IPS-18a (cell line): ENCODE measurements at regions not wholly inside any gene's neighbourhood (a gene's known extent, or its start where the extent isn't known, plus 50 kb on each side); places are given as distances from the start of the nearest gene placed in this dataset.
"Not testable (repeated sequence)": the region's sequence is repeated elsewhere in the genome, so short reads cannot be mapped to it uniquely, and the experiment has no call there.

ENCODE experiments used
- H3K27ac ChIP-seq: one replicate; pipeline ENCODE4 v1.5.1; 2013; ENCODE audit warnings: low read length
- H3K27me3 ChIP-seq: one replicate; pipeline ENCODE4 v1.6.1; 2013; ENCODE audit warnings: mild to moderate bottlenecking, low read length; ENCODE audit not compliant: control insufficient read depth, insufficient read depth
- H3K36me3 ChIP-seq: one replicate; pipeline ENCODE4 v1.6.1; 2013; ENCODE audit warnings: low read depth, low read length; ENCODE audit not compliant: control insufficient read depth
- H3K4me1 ChIP-seq: one replicate; pipeline ENCODE4 v1.6.1; 2013; ENCODE audit warnings: low read depth, low read length; ENCODE audit not compliant: control insufficient read depth
- H3K4me3 ChIP-seq: one replicate; pipeline ENCODE4 v1.5.1; 2013; ENCODE audit warnings: low read length
- H3K9ac ChIP-seq: one replicate; pipeline ENCODE4 v1.6.1; 2013; ENCODE audit warnings: mild to moderate bottlenecking, low read length, moderate library complexity
- H3K9me3 ChIP-seq: one replicate; pipeline ENCODE4 v1.6.1; 2013; ENCODE audit warnings: low read depth, low read length; ENCODE audit not compliant: control insufficient read depth

DNA sequence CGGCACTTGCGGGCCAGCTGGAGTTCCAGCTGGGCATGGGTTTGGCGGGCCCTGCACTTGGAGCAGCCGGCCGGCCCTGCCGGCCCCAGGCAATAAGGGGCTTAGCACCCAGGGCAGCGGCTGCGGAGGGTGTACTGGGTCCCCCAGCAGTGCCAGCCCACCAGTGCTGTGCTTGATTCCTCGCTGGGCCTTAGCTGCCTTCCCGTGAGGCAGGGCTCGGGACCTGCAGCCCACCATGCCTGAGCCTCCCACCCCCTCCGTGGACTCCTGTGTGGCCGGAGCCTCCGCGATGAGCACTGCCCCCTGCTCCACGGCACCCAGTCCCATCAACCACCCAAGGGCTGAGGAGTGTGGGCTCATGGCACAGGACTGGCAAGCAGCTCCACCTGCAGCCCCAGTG lies 118.1 kb upstream of the RIOK2 start:
- not testable (repeated sequence) for H3K27ac ChIP-seq, H3K9ac ChIP-seq, H3K27me3 ChIP-seq, H3K9me3 ChIP-seq, H3K4me3 ChIP-seq, H3K4me1 ChIP-seq, H3K36me3 ChIP-seq

DNA sequence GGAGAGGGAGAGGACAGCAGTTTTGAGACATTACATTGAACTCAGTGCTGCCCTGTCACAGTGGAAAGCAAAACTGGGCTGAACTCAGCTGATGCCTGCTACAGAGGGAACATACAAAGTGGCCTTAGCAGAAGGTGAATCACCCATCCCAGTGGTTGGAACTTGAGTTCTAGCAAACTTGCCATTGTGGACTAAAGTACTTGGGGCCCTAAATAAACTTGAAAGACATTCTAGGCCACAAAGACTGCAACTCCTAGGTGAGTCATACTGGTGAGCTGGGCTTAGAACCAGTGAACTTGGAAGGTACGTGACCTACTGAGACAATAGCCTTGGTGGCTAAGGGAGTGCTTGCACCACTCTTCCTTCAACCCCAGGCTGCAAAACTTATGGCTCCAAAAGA lies 155.7 kb upstream of the RIOK2 start:
- no peak overlapping the region for H3K4me3 ChIP-seq
- H3K36me3 ChIP-seq = no peaks in the 10 kb centered on the region
- H3K4me1 ChIP-seq = no peaks in the 10 kb centered on the region
- no peaks in the 10 kb centered on the region for H3K27me3 ChIP-seq
- H3K9ac ChIP-seq = no peak overlapping the region
- peaks cover 3% of the 10 kb centered on the region for H3K9me3 ChIP-seq
- H3K27ac ChIP-seq = no peak overlapping the region

DNA sequence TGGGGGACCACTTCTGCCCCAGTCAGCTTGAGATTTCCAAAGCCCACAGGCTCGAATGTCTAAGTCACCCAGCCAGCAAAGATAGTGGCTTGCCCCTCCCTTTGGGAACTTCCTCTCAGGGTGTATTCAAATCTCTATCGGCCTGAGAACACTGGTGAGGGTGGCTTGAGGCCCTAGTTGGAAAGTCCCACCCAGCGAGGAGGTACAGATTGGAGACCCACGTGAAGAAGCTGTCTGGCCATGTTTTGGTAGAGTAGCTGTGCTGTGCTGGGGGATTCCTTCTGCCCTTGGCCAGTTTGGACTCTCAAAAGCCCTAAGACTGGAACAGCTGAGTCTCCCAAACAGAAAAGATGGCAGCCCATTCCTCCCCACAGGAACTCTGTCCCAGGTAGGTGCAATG lies 172.7 kb upstream of the RIOK2 start:
- Histone ChIP-seq H3K4me3 (no peak overlapping the region), H3K9me3 (peaks cover 6% of the 10 kb centered on the region), H3K4me1 (no peaks in the 10 kb centered on the region), H3K27me3 (no peaks in the 10 kb centered on the region), H3K9ac (no peak overlapping the region), H3K36me3 (no peaks in the 10 kb centered on the region), H3K27ac (no peak overlapping the region)

DNA sequence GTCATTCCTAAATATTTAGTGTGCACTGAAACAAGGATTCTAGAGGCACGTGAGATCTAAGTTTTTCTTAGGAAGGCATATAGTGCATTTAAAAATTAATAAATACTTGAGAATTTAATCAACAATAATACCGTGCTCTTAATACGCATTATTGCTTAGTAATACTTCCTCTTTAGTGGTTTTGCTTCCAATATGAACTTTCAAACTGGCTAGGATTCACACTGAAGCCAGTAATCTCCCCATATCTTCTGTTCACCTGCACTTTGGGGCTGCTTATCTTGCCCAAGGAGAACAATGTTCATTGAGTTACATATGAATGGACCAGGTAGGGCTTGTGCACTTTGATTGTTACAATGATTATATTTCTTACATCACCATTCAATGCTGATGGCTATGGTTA lies 180.5 kb upstream of the RIOK2 start:
- no peaks in the 10 kb centered on the region for H3K36me3 ChIP-seq
- H3K4me1 ChIP-seq = peaks cover 4% of the 10 kb centered on the region
- H3K9ac ChIP-seq = no peak overlapping the region

DNA sequence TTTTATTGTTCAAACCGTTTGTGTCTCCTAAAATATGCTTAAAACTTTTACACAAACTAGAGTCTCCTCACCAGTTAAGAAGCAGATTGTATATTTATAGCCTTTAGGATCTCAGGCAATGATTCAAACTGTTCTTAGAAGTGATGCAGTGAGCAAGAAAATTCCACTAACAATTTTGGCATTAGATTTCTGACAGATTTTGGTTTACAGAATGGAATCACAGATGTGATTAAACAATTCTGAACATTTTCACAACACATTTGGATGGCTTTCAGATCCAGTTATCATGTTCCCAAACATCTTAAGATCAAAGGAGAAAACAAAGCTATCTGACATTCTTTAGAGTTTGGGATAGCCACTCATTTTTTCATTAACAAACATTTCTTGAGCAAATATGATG lies 181.7 kb upstream of the RIOK2 start:
- Histone ChIP-seq H3K9me3 (no peaks in the 10 kb centered on the region), H3K4me1 (peaks cover 4% of the 10 kb centered on the region), H3K4me3 (no peak overlapping the region), H3K27me3 (no peaks in the 10 kb centered on the region), H3K27ac (no peak overlapping the region), H3K36me3 (no peaks in the 10 kb centered on the region), H3K9ac (no peak overlapping the region)

More for the DNA sequence above, 180.5 kb upstream of the RIOK2 start:
- no peaks in the 10 kb centered on the region for H3K27me3 ChIP-seq
- no peak overlapping the region for H3K27ac ChIP-seq
- no peaks in the 10 kb centered on the region for H3K9me3 ChIP-seq
- no peak overlapping the region for H3K4me3 ChIP-seq

DNA sequence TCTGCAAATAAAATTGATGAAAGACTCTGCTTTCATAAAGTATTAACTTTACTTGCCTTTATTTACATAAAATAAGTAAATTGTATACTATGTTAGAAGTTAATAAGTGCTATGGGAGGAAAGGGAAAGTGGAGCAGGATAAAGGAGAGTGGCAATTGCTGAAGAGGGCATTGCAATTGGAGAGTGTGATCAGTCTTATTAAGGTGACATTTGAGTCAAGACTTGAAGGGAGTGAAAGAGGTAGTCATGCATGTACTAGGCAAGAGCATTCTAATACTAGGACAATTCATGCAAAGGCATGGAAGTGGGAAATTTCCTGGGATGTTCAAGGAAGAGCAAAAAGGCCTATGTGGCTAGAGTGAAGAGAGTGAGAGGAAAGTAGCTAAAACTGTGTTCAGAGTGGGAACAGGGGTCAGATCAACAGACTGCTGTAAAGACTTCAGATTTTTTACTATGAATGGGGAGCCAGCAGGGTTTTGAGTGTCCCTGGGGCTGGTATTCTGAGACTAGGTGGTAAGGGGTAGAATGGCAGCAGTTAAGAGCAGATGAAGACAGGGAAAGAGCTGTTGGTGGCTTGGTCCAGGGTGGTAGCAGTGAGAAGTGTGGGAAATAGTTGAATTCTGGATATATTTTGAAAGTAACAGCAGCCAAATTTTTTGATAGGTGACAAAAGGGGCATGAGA lies 182.3 kb upstream of the RIOK2 start:
- Histone ChIP-seq H3K9me3 (no peaks in the 10 kb centered on the region), H3K36me3 (no peaks in the 10 kb centered on the region), H3K27ac (no peak overlapping the region)

DNA sequence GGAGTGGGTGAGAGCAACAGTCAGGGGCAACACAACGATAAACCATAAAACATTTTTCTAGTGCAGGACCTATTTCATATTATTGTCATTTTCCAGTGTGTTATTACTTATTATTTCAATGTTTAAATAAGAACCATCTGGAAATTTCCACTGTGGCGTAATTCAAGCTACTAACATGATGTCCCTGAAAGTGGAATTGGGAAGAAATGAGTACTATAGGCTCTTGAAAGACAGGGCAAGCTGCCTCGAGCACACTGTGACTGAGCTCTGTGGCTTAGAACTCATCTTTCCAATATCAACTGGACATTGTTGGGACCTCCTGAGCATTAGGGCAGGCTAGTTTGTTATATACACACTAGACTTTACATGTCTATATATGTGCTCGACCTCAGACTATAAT lies 182.9 kb upstream of the RIOK2 start:
- Histone ChIP-seq H3K9ac (no peak overlapping the region), H3K27ac (no peak overlapping the region), H3K9me3 (no peaks in the 10 kb centered on the region), H3K36me3 (no peaks in the 10 kb centered on the region), H3K4me3 (no peak overlapping the region), H3K27me3 (no peaks in the 10 kb centered on the region), H3K4me1 (peaks cover 4% of the 10 kb centered on the region)

More for the DNA sequence above, 182.3 kb upstream of the RIOK2 start:
- Histone ChIP-seq H3K4me1 (peaks cover 4% of the 10 kb centered on the region), H3K9ac (no peak overlapping the region), H3K27me3 (no peaks in the 10 kb centered on the region), H3K4me3 (no peak overlapping the region)

DNA sequence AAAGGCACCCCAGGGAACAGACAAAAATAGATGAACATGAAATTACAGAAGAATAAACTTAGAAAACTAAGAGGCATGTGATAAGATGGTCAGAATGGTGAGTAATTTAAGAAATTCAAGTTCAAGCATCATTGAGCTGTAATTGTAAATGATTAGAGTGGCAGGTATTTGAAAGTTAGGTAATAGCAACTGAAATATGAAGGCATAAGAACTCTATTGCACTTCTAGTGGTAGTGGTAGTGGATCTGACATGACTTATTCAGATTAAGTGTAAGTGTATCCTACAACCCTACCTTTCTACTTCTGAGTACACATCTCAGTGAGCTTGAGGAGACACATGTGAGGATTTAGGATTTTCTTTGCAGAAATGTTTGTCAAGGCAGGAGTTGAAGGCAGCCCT lies 192.9 kb upstream of the RIOK2 start:
- no peaks in the 10 kb centered on the region for H3K36me3 ChIP-seq
- H3K9me3 ChIP-seq = no peaks in the 10 kb centered on the region
- H3K9ac ChIP-seq = no peak overlapping the region
- H3K27ac ChIP-seq = no peak overlapping the region
- H3K27me3 ChIP-seq = no peaks in the 10 kb centered on the region
- H3K4me1 ChIP-seq = no peaks in the 10 kb centered on the region
- no peak overlapping the region for H3K4me3 ChIP-seq

DNA sequence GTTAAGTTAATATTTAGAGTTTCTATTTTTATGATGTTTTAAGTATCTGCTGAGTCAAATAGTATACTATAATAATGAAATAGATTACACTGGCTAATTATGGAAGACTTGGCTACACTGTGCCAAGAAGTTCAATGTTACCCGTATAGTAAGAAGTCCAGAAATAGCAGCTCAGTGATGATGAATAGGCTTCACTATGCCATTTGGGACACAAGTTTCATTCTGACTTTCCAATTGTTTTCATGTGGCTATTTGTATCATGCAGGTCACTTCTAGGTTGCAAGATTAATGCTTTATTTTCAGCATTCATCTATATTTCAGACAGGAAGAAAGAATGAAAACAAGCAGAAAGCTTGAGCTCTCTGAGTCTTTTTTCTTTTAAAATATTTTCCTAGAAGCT lies 194.5 kb upstream of the RIOK2 start:
- no peak overlapping the region for H3K27ac ChIP-seq
- H3K9me3 ChIP-seq = no peaks in the 10 kb centered on the region
- H3K4me3 ChIP-seq = no peak overlapping the region
- no peaks in the 10 kb centered on the region for H3K27me3 ChIP-seq
- no peaks in the 10 kb centered on the region for H3K4me1 ChIP-seq
- H3K9ac ChIP-seq = no peak overlapping the region
- no peaks in the 10 kb centered on the region for H3K36me3 ChIP-seq

DNA sequence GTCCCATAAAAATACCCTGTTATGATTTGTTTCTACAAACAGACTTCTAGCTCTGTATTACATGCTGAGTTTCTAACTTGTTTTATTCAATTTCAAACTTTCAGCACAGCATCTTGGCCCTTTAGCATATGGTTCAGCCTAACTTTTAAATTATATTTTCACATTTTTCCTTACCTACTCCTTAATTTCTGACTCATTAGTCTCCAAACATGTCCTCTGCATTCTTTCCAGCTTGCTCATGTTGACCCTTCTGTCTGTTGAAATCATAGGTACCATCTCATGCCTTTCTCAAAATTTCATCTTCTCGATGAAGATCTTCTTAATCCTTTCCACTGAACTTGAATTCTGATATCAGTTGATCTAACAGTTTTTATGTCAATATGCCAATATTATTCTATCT lies 200.9 kb upstream of the RIOK2 start:
- Histone ChIP-seq H3K4me1 (no peaks in the 10 kb centered on the region), H3K9me3 (no peaks in the 10 kb centered on the region), H3K9ac (no peak overlapping the region), H3K36me3 (no peaks in the 10 kb centered on the region), H3K27me3 (no peaks in the 10 kb centered on the region), H3K27ac (no peak overlapping the region), H3K4me3 (no peak overlapping the region)

DNA sequence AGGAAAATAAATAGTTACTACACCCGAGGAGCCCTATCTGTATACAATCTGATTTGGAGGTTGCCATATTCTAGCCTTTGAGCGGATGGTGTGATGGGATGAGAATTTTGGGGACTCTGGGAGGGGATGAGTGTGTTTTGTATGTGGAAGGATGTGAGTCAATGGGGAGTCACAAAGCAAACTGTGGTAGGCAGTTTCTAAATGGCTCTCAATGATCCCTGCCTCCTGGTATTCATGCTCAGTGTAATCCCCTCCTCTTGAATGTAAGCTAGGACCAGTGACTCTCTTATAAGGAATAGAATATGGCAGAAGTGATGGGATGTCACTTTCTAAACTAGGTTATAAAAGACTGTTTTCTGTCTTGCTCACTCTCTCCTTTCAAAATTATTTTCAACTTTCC lies 205.7 kb upstream of the RIOK2 start:
- no peak overlapping the region for H3K9ac ChIP-seq
- H3K27me3 ChIP-seq = no peaks in the 10 kb centered on the region
- H3K9me3 ChIP-seq = peaks cover 2% of the 10 kb centered on the region
- no peaks in the 10 kb centered on the region for H3K36me3 ChIP-seq
- no peak overlapping the region for H3K27ac ChIP-seq
- no peaks in the 10 kb centered on the region for H3K4me1 ChIP-seq
- H3K4me3 ChIP-seq = no peak overlapping the region

DNA sequence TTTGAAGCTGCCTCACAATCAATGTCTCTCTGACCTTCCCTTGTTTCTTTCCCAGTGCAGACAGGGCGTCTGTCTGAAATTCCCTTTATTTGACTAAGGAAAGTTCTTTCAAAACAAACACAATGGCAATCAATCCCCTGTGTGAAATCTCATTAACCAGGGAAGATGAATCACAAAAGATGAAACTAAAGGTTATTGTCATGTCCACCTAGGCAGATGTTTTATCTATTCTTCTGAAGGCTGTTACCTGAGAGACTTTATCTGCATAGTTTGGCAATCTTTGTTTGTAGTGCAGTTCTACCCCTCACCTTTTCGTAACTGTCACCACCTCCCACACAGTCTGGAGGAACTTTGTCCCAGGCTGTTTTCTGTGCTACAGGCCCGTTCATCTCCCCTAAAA lies 217.5 kb upstream of the RIOK2 start:
- no peaks in the 10 kb centered on the region for H3K36me3 ChIP-seq
- peaks cover 14% of the 10 kb centered on the region for H3K4me1 ChIP-seq
- H3K4me3 ChIP-seq = peak overlapping the region; percentile 30
- H3K9me3 ChIP-seq = peaks cover 9% of the 10 kb centered on the region
- H3K27ac ChIP-seq = peak overlapping the region; percentile 24
- H3K9ac ChIP-seq = peak overlapping the region; percentile 48
- H3K27me3 ChIP-seq = no peaks in the 10 kb centered on the region
